Fibroblast of mammary gland (primary cell): ENCODE measurements at regions not wholly inside any gene's neighbourhood (a gene's known extent, or its start where the extent isn't known, plus 50 kb on each side); places are given as distances from the start of the nearest gene placed in this dataset.

Experiments
- DNase-seq: peaks from one replicate; pipeline ENCODE4 v3.0.0-alpha.2; 2010; ENCODE audit warnings: low read depth
- H3K4me3 ChIP-seq: 2 replicates; pipeline ENCODE4 v1.5.1; 2011; ENCODE audit warnings: low read depth, mild to moderate bottlenecking, low read length, moderate library complexity; ENCODE audit not compliant: control insufficient read depth
- TF ChIP-seq, protein P1 (sequence below): conservative IDR thresholded peaks from 2 replicates; pipeline ENCODE4 v1.5.1; 2011; ENCODE audit warnings: low read depth, low read length, inconsistent platforms; ENCODE audit not compliant: control insufficient read depth, insufficient read depth

DNA sequence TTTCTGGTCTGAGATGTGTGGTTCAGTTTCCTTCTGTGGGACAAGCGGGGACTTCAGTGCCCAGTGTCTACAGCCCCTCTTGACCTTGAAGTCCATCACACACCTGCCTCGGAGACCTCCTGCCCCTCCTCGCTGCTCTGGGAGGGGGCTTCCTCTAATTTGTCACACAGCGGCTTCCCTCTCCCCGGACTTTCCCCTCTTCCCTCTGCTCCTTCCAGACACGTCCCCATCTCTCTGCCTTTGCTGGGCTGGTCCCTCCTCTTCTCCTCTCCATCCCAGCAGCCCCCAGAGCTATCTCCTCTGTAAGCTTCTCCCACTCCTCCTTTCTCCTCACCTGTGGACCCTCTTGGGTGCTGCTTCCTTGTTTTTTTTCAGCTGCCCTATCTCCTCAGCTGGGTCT lies 122.2 kb upstream of the SORCS3 start:
- DNase-seq: no peak
- no peak overlapping the region for H3K4me3 ChIP-seq
- TF ChIP-seq, protein P1, sequence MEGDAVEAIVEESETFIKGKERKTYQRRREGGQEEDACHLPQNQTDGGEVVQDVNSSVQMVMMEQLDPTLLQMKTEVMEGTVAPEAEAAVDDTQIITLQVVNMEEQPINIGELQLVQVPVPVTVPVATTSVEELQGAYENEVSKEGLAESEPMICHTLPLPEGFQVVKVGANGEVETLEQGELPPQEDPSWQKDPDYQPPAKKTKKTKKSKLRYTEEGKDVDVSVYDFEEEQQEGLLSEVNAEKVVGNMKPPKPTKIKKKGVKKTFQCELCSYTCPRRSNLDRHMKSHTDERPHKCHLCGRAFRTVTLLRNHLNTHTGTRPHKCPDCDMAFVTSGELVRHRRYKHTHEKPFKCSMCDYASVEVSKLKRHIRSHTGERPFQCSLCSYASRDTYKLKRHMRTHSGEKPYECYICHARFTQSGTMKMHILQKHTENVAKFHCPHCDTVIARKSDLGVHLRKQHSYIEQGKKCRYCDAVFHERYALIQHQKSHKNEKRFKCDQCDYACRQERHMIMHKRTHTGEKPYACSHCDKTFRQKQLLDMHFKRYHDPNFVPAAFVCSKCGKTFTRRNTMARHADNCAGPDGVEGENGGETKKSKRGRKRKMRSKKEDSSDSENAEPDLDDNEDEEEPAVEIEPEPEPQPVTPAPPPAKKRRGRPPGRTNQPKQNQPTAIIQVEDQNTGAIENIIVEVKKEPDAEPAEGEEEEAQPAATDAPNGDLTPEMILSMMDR: no peak

DNA sequence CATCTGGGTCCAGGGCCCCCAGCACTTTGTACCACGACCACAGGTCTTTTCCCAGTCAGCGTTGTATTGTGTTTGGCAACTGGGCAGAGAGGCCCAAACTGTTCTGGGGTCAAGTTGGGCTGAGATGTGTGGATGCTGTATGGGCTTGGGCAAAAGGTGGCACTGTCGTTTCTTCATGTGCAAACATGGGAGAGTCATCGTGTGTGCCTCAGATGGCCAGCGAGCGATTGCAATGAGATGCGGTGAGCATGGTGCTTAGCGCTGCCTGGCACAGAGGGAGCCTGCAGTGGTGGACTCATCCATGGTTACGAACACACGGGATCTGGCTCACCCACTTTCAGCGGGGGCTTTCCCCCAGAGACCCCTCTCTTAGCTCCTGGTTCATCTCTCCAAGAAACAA lies 120.4 kb upstream of the SORCS3 start:
- H3K4me3 ChIP-seq: no peak overlapping the region
- TF ChIP-seq, protein P1: no peak
- DNase-seq: no peak

DNA sequence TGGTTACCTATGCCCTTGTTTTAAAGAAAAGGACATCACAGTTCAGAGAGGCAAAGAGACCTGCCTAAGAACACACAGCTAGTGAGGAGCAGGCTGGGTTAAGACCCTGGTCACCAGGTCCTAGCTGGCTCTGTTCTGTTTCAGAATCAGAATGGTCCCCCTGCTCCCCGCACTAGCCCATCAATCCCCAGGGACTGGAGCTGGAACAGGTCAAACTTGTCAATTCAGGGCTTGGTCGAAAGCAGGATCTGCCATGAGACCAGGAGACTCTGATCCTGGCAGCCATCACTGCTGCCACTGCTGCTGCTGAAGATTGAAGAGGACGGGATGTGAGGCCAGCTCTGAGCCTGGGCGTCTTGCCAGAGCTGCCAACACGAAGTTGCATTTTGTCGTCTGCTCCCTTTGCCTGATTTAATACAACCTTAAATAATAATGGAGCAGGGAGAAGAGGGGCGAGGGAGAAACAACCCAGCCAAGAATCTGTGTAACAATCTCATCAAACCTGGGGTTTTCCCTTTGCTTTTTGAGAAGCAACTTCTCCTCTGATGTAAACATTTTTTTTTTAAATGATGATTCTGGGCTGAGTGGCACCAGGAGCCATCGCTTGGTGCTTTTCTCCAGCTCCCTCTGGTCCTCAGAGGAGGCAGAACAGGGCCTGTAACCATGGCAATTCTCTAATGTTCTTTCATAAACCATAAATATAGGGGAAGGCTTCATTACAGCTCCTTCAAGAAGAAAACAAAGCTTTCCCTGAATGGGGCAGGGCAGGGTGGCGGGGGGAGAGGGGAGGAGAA lies 119.0 kb upstream of the SORCS3 start:
- H3K4me3 ChIP-seq: no peak overlapping the region
- TF ChIP-seq, protein P1: no peak
- DNase-seq: no peak

DNA sequence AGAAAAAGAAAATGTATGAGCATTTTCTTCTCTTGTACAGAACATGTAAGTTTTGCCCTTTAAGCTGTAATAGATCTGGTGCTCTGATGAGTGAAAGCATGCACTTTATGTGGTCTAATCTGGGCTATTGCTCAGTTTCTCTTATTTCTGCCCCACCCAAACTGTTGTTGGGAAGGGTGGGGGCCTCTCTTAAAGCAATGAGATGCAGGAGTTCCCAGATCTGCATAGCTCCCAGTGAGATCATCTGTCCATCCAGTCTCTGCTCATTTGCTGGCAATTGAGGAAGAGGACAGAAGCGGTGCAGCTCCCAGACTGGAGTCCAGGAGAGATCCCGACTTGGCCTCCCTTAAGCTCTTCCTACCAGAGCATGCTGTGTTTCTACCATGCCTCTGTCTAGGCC lies 114.9 kb upstream of the SORCS3 start:
- TF ChIP-seq, protein P1: no peak
- H3K4me3 ChIP-seq: no peak overlapping the region
- DNase-seq: no peak

DNA sequence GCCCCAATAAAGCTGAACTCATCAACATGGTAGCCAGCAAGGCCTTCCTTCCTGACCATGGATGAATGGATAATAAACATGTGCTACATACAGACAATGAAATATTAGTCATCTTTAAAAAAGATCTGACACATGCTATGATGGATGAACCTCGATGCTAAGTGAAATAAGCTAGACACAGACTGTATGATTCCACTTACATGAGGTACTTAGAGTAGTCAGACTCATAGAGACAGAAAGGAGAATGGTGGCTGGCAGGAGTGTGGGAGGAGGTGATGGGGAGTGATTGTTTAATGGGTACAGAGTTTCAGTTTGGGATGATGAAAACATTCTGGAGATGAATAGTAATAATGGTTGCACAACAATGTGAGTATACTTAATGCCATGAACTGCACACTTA lies 114.1 kb upstream of the SORCS3 start:
- TF ChIP-seq, protein P1: no peak
- no peak for DNase-seq
- no peak overlapping the region for H3K4me3 ChIP-seq

DNA sequence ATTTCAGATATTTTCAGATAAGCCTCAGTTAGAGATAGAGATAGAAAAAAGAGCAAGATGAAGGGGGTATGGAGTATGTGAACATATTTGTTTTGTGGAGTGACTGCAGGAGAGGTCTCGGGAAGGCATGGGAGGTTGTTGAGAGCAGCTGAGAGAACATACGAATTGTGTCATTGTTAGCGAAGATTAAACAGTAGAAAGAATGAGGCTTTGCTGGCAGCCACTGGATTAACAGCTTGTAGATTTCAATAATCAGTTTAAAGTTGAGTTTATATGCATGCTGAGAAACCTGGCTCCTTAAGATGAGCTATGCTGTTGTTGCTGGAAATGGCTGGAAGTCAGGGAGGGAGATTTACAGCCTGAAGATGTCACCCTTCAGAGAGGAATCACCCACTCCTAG lies 100.9 kb upstream of the SORCS3 start:
- DNase-seq: no peak
- H3K4me3 ChIP-seq: no peak overlapping the region
- TF ChIP-seq, protein P1: no peak
